ENCODE measurements at regions not wholly inside any gene's neighbourhood (a gene's known extent, or its start where the extent isn't known, plus 50 kb on each side); places are given as distances from the start of the nearest gene placed in this dataset.

- TF ChIP-seq, protein P1, sequence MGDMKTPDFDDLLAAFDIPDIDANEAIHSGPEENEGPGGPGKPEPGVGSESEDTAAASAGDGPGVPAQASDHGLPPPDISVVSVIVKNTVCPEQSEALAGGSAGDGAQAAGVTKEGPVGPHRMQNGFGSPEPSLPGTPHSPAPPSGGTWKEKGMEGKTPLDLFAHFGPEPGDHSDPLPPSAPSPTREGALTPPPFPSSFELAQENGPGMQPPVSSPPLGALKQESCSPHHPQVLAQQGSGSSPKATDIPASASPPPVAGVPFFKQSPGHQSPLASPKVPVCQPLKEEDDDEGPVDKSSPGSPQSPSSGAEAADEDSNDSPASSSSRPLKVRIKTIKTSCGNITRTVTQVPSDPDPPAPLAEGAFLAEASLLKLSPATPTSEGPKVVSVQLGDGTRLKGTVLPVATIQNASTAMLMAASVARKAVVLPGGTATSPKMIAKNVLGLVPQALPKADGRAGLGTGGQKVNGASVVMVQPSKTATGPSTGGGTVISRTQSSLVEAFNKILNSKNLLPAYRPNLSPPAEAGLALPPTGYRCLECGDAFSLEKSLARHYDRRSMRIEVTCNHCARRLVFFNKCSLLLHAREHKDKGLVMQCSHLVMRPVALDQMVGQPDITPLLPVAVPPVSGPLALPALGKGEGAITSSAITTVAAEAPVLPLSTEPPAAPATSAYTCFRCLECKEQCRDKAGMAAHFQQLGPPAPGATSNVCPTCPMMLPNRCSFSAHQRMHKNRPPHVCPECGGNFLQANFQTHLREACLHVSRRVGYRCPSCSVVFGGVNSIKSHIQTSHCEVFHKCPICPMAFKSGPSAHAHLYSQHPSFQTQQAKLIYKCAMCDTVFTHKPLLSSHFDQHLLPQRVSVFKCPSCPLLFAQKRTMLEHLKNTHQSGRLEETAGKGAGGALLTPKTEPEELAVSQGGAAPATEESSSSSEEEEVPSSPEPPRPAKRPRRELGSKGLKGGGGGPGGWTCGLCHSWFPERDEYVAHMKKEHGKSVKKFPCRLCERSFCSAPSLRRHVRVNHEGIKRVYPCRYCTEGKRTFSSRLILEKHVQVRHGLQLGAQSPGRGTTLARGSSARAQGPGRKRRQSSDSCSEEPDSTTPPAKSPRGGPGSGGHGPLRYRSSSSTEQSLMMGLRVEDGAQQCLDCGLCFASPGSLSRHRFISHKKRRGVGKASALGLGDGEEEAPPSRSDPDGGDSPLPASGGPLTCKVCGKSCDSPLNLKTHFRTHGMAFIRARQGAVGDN (IDR thresholded peaks at IDR 0.05) = no peak
- no peak for TF ChIP-seq CTCF (IDR thresholded peaks at IDR 0.05 in 2 of 3, conservative IDR thresholded peaks at IDR 0.05 in 1 of 3; ENCODE audit: control insufficient read depth in 2 of 3, extremely low read depth in 1 of 3, insufficient read depth in 1 of 3, low read depth in 3 of 3, low read length in 3 of 3)
- no peak for TF ChIP-seq KDM1A (IDR thresholded peaks at IDR 0.05; ENCODE audit: borderline replicate concordance)
- TF ChIP-seq TAF1 (IDR thresholded peaks at IDR 0.05; ENCODE audit: borderline replicate concordance, low read depth, low read length) = no peak
- no peak for TF ChIP-seq POLR2A (IDR thresholded peaks at IDR 0.05; ENCODE audit: low read depth, low read length)
- no peak for TF ChIP-seq RELA (IDR thresholded peaks at IDR 0.05; ENCODE audit: borderline replicate concordance, partially characterized antibody)
- TF ChIP-seq, protein P2, sequence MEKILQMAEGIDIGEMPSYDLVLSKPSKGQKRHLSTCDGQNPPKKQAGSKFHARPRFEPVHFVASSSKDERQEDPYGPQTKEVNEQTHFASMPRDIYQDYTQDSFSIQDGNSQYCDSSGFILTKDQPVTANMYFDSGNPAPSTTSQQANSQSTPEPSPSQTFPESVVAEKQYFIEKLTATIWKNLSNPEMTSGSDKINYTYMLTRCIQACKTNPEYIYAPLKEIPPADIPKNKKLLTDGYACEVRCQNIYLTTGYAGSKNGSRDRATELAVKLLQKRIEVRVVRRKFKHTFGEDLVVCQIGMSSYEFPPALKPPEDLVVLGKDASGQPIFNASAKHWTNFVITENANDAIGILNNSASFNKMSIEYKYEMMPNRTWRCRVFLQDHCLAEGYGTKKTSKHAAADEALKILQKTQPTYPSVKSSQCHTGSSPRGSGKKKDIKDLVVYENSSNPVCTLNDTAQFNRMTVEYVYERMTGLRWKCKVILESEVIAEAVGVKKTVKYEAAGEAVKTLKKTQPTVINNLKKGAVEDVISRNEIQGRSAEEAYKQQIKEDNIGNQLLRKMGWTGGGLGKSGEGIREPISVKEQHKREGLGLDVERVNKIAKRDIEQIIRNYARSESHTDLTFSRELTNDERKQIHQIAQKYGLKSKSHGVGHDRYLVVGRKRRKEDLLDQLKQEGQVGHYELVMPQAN (conservative IDR thresholded peaks at IDR 0.05) = no peak
- TF ChIP-seq CBX5 (IDR thresholded peaks at IDR 0.05; ENCODE audit: low read depth) = no peak
- no peak for TF ChIP-seq FOS (IDR thresholded peaks at IDR 0.05; ENCODE audit: borderline replicate concordance, extremely low read depth, insufficient read length)
- no peak for TF ChIP-seq SUZ12 (IDR thresholded peaks at IDR 0.05; ENCODE audit: unreplicated experiment)
- TF ChIP-seq SP1 (IDR thresholded peaks at IDR 0.05; ENCODE audit: low read depth, low read length) = no peak
Measured at GRCh38 chr2:67572721-67573435, 175.7 kb downstream of the ETAA1 start.

All from GM12878 (cell line).